ENCODE measurements at regions not wholly inside any gene's neighbourhood (a gene's known extent, or its start where the extent isn't known, plus 50 kb on each side); places are given as distances from the start of the nearest gene placed in this dataset.
"Not testable (repeated sequence)": the region's sequence is repeated elsewhere in the genome, so short reads cannot be mapped to it uniquely, and the experiment has no call there.

GRCh38 chr4:66777097-66777496 is 768.2 kb downstream of the CENPC start:
- H3K4me3 ChIP-seq (ENCODE audit: low read depth, low read length) = no peak overlapping the region
- DNase-seq (ENCODE audit: low read depth) = no peak
- no peak for TF ChIP-seq CTCF (IDR thresholded peaks at IDR 0.05; ENCODE audit: low read depth, low read length, missing control alignments)
- in situ Hi-C loops (cut with HindIII; ENCODE audit: low sequenced_read_pairs) = no loop called here

GRCh38 chr4:66769441-66769840 is 775.9 kb downstream of the CENPC start:
- no peak overlapping the region for H3K4me3 ChIP-seq (ENCODE audit: low read depth, low read length)
- no peak for TF ChIP-seq CTCF (IDR thresholded peaks at IDR 0.05; ENCODE audit: low read depth, low read length, missing control alignments)
- no peak for DNase-seq (ENCODE audit: low read depth)
- in situ Hi-C loops (cut with HindIII; ENCODE audit: low sequenced_read_pairs) = no loop called here

- no peak for TF ChIP-seq CTCF (IDR thresholded peaks at IDR 0.05; ENCODE audit: low read depth, low read length, missing control alignments)
- no peak overlapping the region for H3K4me3 ChIP-seq (ENCODE audit: low read depth, low read length)
- DNase-seq (ENCODE audit: low read depth) = no peak
- in situ Hi-C loops (cut with HindIII; ENCODE audit: low sequenced_read_pairs) = no loop called here
Observed at GRCh38 chr4:66767442-66767841, 777.9 kb downstream of the CENPC start.

- in situ Hi-C loops (cut with HindIII; ENCODE audit: low sequenced_read_pairs) = no loop called here
- no peak for DNase-seq (ENCODE audit: low read depth)
- no peak overlapping the region for H3K4me3 ChIP-seq (ENCODE audit: low read depth, low read length)
- no peak for TF ChIP-seq CTCF (IDR thresholded peaks at IDR 0.05; ENCODE audit: low read depth, low read length, missing control alignments)
Observed at GRCh38 chr4:66766557-66766956, 778.7 kb downstream of the CENPC start.

- TF ChIP-seq CTCF (IDR thresholded peaks at IDR 0.05; ENCODE audit: low read depth, low read length, missing control alignments) = no peak
- no peak overlapping the region for H3K4me3 ChIP-seq (ENCODE audit: low read depth, low read length)
- peak; percentile 12 for DNase-seq (ENCODE audit: low read depth)
- in situ Hi-C loops (cut with HindIII; ENCODE audit: low sequenced_read_pairs) = no loop called here
Observed at GRCh38 chr4:66750273-66750672, 795.0 kb downstream of the CENPC start.

GRCh38 chr4:66746918-66747317 is 798.4 kb downstream of the CENPC start:
- not testable (repeated sequence) for DNase-seq (ENCODE audit: low read depth); H3K4me3 ChIP-seq (ENCODE audit: low read depth, low read length)
- in situ Hi-C loops (cut with HindIII; ENCODE audit: low sequenced_read_pairs) = loop anchor here (5.0 kb wide), 1 partner anchor 45 kb away; no protein-coding TSS in a partner anchor

GRCh38 chr4:66741081-66741480 is 804.2 kb downstream of the CENPC start:
- no peak overlapping the region for H3K4me3 ChIP-seq (ENCODE audit: low read depth, low read length)
- no peak for DNase-seq (ENCODE audit: low read depth)
- no peak for TF ChIP-seq CTCF (IDR thresholded peaks at IDR 0.05; ENCODE audit: low read depth, low read length, missing control alignments)
- in situ Hi-C loops (cut with HindIII; ENCODE audit: low sequenced_read_pairs) = no loop called here

Measured in astrocyte of the cerebellum (primary cell).